HG02943 (cell line): ENCODE measurements at regions not wholly inside any gene's neighbourhood (a gene's known extent, or its start where the extent isn't known, plus 50 kb on each side); places are given as distances from the start of the nearest gene placed in this dataset.
"Not testable (repeated sequence)": the region's sequence is repeated elsewhere in the genome, so short reads cannot be mapped to it uniquely, and the experiment has no call there.

ENCODE experiments used
- ATAC-seq: cut with Tn5 transposase; IDR thresholded peaks from one replicate; pipeline ENCODE4 v1.9.1; 2021; ENCODE audit warnings: mild to moderate bottlenecking, low read depth, moderate library complexity; ENCODE audit not compliant: unreplicated experiment

DNA sequence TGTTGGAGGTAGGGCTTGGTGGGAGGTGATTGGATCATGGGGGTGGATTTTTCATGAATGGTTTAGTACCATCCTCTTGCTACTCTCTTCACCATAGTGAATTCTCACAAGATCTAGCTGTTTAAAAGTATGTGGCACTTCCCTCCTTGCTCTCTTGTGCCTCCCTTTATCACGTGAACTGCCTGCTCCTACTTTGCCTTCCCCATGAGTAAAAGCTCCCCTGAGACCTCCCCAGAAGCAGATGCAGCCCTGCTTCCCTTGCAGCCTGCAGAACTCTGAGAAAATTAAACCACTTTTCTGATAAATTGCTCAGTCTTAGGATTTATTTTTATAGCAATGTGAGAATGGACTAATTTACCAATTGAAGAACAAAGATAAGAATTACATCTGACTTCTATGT lies 223.1 kb downstream of the RNF144A start:
- no peak for ATAC-seq

DNA sequence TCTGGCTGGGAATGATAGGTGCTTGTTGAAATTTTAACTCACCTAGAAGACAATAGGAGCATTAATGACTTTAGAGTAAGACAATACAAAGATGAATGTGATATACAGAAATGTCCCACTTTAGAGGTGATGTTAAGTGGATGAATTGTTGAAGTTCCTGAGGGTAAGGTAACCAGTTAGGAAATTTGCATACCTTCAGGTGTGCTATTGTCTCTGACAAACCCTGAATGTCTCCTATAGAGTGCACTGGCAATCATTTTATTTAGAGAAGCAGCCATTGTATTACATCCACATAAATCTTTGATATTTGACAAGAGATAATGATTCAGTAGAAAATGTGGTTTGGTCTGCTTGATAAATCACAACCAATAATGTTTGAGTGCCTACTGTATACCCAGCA lies 228.5 kb downstream of the RNF144A start:
- no peak for ATAC-seq

DNA sequence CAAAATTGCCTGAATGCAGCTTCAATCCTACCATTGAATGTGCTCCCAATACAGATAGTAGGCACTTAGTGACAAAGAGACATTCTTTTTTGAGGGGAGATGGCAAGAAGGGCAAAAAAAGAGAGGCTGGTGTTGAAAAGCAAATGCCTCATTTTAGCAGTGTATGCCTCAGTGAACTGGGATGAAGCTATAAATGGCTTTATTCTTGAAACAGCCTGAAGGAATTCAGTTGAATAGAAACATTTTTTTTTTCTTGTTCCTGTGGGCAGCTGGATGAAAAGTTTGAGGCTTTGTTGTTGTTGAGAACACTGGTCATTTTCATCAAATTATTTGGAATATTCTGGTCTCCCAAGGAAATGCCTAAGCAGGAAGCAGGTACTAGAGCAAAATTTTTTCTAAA lies 228.9 kb downstream of the RNF144A start:
- ATAC-seq: no peak

DNA sequence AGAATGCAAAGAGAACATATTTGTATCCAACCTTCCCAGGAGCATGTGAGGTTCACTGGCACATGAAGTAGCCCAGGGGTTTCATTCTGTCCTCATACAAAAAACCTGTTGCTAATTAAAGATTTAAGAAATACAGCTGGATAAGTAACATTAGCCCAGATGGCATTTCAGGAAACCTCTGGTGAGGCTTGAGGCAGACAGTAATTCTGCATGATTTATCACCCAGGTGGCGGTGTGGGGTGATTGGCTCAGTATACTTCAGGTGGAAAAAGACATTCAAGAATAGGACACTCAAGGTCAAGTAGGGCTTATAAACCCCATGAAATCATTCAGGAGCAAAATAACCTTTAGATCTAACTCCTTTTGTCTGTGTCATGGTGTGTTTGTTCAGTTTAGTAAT lies 237.4 kb downstream of the RNF144A start:
- ATAC-seq: no peak

DNA sequence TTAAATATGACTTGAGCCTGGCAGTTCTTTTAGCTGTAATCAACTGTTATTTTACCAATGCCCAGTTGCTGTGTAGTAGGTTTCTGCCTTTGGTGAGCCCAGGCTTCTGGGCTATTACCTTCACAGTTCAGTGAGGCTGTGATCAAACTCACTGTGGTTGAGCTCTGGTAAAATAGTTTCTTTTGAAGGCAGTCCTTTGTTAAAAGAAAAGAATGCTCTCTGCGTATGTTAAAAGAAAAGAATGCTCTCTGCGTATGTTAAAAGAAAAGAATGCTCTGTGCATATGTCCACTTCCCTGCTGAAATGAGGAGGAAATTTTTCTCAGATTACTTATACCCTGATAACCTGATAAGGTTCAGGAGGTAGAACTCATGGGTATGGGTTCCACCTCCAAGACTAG lies 244.3 kb downstream of the RNF144A start:
- ATAC-seq: no peak

DNA sequence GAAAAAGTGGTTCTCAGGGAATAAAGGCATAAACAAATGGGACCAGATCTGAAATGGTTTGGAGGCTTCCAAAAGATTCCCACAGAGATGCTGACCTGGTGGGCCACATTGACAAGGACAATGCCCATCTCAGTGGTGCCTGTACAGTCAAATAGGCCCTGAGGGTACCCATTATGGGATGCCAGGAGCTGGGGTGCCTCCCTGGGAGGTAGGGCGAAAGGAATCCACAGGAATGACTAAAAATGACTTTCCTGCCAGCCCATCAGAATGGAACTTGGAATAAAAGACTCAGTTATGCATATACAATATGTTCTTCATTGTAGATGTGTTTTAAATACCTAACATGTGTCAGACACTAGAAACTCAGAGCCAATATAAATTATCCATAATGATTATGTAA lies 248.5 kb downstream of the RNF144A start:
- ATAC-seq: no peak

DNA sequence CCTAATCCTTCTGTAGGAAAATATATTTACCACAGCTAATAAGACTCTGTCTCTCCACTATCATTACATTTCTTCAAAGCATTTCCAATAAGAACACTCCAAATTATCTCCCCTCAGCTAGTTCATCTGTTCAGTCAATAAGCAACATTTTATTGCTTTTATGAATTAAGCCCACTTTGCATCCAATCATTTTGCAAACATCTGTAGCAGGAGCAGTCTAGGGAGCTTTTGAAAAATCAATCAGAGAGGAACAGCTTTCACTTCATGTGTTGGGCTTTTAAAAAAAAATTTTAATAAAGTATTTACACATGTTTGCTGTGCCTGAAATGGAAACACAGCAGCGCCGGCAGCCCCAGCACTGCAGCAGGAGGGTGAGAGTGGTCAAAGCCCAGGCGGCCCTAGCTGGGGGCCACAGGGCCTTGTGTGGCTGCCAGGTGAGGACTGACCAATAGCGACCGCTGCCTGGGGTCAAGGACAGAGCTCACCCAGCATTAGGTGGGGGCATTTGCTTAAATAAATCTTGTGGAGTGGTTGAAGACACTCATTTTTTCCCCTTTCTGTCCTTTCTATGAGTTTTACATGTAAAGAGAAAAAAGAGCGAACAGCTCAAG lies 250.7 kb downstream of the RNF144A start:
- no peak for ATAC-seq

DNA sequence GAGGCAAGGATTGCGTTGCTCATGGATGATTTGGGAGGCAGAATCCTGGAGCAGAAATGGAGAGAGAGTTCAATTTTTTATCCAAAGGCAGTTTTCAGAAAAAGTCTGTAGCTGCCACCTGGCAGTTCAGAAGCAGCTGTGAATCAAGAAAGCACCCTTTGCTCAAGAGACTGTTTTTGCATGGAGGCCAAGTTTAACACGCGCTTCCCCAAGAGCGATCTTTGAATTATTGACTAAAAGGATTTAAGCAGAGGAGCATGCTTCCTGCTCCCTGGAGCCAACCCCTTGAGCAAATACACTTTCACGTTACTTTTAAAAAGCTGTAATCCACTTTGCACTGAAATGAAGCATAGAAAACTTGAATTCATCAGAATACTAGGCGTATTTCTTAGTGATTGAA lies 252.4 kb downstream of the RNF144A start:
- no peak for ATAC-seq

DNA sequence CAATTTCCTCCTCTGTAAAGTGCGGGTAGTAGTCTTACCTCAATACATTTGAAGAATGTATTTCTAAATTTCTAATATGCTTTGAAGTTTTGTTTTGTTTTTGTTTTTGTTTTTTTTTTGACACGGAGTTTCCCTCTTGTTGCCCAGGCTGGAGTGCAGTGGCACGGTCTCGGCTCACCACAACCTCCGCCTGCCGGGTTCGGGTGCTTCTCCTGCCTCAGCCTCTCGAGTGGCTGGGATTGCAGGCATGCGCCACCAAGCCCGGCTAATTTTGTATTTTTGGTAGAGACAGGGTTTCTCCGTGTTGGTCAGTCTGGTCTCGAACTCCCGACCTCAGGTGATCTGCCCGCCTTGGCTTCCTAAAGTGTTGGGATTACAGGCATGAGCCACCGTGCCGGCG lies 261.8 kb downstream of the RNF144A start:
- not testable (repeated sequence) for ATAC-seq

DNA sequence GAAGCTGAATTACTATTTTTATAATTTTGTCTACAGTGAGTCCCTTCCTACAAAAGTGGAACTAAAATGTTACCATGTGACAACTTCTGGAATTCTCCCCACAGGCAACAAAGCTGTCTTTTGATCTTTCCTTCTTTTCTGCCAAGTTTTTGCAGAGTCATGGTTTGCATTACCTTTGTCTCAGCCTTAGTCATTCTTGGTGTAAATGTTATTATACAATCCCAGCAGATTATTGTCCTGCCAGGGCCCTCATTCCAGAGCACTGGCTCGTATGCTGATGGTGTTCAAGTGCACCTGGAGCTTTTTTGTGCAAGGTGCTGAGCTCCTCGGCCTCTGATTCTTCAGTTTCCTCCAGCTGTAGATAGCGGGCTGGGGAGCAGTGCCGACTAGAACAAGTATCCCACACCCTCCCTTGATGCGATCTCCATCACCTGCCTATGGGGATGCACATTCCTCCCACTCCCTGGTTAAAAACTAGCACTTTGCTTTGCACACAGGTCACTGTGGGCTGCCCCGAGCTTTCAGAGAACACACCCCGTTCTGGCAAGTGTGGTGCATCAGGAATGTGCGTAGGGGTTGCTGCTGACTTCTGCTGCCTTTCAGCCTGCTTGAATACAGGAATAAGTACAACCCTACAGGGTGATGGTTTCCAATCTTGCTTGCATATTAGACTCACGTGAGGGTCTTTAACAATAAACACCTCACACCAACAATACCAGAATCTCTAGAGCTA lies 263.6 kb downstream of the RNF144A start:
- no peak for ATAC-seq

DNA sequence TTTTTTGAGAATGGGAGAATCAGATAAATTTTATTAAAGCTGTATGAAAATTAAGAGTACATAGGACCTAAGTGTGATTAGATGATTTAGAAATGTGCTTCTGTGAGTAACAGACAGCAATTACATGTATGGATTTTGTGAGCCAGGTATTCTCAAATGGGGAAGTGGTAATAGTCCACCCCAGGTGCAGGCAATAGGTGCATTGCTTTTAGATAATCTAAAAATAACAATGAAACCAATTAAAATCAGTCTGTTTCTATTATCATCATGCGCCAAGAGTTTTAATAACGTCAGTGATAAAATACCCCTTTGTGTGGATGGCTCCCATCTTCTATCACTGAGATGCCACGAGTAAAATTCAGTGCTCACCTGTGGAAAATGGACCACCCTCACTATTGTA lies 265.3 kb downstream of the RNF144A start:
- no peak for ATAC-seq

DNA sequence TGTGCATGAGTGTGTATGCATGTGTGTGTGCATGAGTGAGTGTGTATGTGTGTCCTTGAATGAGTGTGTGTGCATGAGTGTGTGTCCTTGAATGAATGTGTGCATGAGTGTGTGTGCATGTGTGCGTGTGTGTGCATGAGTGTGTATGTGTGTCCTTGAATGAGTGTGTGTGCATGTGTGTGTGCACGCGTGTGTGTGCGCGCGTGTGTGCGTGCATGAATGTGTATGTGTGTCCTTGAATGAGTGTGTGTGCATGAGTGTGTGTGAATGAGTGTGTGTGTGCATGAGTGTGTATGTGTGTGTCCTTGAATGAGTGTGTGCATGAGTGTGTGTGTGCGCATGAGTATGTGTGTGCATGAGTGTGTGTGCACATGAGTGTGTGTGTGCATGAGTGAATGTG lies 271.9 kb downstream of the RNF144A start:
- no peak for ATAC-seq

DNA sequence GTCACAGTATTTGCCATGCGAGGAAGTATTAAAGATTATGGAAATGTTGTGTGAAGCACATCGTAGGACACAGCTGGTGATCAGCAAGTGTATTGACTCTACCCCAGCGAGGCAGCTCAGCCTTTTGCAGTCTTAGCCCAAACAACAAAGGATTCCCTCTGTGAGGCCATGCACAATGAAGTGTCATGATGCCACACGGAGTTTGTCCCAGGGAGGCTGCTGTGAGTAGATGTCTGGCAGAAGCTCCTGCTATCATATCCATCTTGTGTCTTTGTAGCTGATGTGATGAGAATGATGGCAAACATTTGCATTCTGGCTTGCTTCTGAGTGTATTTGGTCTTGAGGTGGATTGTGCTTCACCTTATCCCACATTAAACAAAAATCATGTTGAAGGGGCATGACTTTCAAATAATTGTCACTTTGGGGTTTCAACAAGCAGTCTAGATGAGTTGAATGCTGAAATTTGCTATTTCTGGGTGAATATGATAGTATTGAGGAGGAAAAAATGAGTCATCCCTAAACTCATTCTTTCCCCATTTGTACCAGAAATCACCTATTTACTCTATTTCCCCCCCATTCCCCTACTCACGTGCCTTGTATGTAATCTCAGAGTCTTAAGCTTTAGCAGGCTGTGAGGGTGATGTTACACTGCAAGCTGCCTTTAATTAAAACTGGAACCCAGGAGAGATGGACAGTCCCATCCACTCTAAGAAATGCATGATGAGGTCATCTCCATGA lies 273.5 kb downstream of the RNF144A start:
- no peak for ATAC-seq

DNA sequence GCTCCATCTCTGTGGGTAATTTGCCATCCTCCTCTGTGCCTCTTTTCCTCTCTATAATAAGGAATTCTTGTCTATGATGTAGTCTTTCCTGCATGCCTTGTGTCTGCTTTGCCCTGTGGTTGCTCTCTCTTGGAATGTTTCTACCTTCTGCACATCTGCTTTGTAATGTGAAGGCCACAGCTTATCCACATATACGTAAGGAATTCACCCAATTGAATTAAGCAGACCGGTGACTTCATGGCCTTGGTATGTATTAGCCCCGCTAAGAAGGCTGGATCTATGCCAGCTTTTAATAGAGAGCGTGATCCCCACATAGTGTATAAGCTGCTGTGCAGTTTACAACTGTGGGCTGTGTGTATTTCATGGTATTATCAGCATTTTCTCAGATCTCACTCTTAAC lies 274.7 kb downstream of the RNF144A start:
- ATAC-seq: no peak

DNA sequence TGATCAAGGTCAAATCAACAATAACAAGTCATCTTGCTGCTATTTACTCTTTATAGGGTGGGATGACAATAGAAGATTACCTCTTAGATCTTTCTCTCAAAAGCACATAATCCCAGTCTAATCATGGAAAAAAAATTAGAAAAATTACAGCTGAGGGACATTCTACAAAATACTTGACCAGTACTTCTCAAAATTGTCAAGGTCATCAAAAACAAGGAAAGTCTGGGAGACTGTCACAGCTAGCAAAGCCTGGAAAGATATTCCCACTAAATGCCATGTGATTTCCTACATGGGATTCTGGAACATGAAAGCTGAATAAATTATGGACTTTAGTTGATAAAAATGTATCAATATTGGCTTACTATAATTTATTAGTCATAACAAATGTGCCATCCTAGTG lies 276.2 kb downstream of the RNF144A start:
- ATAC-seq: no peak

DNA sequence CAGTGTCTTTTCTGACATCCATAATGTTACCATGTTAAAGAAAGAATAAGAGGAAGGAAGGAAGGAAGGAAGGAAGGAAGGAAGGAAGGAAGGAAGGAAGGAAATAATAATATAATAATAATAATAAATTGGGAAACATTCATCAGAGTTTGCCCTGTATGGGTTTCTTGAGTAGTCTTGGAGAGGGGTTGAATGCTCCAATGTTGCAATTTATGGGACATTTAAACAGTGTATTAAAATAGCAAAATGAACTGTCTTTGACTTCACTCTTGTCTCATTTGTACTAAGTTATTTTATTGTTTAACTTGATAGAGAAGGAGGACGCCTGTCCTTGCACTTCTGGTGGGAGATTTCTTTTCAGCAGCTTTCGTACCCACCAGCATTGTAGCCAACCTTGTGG lies 277.7 kb downstream of the RNF144A start:
- no peak for ATAC-seq

DNA sequence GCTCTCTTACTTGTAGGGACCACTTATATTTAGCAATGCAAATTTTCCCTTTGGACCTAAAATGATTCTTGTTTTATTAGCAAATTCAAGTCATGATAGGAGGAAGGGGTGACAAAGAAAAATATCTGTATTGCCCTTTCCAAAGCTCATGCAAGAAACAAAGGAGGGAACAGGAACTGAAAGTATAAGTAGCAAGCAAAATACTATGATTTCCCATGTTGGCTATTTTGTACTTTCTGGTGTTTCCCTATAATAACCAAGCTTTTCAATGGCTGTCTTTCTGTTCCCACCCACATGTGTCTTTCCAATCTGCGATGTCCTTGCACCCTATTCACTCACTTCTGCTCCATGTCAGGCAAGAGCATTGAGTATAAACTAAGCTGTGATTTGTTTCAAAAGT lies 279.7 kb downstream of the RNF144A start:
- ATAC-seq: no peak

DNA sequence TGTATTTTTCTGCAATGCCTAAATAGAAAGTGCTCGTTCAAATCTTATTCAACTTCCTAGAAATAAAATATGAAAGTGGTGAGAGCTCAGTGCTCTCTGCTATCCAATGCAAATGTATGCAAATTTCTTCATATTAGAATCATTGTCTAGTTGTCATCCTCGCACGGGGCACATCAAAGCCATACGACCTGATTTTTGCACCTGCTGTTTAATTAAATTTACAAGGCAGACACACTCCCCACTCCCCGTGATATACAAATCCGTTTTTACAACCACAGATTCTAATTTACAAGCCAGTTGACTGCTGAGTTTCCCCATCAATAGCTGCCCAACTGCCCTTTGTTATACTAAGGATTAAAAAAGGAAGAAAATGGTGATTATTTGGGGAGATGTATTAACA lies 284.6 kb downstream of the RNF144A start:
- ATAC-seq: no peak

DNA sequence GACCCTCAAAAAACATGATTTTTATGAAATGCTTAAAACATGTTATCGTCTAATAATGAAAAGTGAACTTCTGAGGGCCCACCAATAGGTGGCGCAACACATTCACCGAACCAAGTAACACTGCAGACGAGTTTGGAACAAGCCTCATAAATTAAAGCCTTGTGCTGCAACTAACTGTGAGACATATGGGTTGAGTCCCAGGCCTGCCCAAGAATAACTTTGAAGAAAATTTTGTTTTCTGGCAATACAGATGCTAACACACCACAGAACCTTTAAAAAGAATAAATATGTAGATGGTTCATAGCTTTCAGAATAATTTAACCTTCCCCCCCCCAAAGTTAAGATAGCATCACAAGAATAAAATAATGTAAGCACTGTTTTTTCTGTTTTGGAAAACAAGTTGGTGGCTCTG lies 285.9 kb downstream of the RNF144A start:
- no peak for ATAC-seq

DNA sequence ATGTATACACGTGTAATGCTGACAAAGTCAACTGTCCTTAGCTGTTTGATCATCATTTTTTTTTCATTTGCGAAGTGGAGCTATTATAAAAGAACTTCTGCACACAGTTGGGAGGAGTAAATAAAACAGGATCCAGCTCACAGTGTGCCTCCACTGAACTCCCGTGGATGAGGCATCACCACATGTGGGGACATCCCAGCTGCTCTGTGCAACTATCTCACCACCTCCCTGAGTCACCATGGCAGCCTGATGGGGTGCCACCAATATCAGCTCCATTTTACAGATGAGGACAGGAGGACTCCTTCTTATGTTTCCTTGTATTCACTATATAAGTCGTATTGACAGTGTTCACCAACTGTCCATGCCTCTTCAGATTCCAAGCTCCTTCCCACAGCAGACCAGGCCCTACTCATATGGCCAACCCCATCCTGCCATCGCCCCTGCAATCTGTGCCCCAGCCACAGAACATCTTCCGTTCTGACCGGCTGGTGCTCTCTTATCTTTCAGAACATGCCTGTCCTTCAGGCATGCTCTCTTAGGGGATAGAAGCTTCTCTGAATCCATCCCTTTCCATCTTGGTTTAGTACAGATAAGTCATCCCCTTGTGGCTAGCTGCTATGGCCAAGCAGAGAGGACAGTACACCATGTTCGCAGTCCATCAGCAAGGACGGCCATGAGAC lies 288.1 kb downstream of the RNF144A start:
- no peak for ATAC-seq

DNA sequence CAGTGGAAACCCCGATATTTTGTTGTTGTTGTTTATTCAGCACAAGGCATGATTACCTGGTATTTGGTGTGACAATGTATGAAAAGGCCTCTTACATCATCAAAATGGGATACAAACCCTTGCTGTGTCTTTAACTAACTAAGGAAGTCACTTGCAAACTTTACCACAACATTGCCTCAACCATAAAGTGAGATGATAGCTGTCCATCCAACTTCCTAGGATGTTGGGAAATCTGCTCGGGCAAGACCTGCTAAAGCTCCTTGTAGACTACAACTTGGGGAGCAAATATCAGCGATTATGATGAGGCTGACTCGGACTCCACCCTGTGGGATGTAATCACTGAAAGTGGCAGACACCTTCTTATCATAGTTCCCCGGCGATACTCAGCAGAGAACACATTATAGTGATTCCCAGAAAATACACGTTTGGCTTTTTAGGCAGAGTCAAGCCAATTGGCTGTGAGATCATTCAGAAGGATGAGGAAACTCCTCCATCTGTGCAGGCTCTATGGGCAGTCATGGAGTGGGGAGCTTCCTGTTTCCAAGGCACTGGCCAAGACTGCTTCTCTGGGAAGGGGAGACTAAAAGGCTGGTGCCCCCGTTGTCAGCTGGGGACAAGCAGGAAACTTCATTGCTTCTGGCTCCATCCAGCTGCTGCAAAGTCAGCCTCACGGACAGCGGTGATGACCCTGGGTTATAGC lies 289.0 kb downstream of the RNF144A start:
- ATAC-seq: no peak
